ENCODE measurements at regions not wholly inside any gene's neighbourhood (a gene's known extent, or its start where the extent isn't known, plus 50 kb on each side); places are given as distances from the start of the nearest gene placed in this dataset.

DNA sequence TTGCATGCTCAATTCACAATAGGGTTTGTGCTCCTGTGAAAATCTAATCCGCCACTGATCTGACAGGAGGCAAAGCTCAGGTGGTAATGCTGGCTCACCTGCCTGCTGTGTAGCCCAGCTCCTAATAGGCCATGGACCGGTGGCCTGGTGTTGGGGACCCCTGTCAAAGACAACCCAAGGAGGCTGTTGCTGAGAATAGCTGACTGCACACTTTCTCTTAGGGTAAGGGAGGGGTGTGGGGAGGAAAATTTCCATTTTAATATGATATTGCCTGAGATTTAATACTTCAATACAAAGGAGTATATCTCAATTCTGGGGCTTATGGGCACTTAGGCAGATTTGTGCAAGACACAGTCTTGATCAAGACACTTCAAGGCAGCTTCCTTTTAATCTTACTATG lies 105.8 kb downstream of the ALDH8A1 start:
- H3K4me2 ChIP-seq (ENCODE audit: insufficient read depth in 1 of 2, low read depth in 2 of 2, low read length in 2 of 2): no peak overlapping the region
- no peak overlapping the region for H3K4ac ChIP-seq (replicated peaks; ENCODE audit: insufficient read length, low read depth, low read length)
- no peak overlapping the region for H2BK15ac ChIP-seq (ENCODE audit: low read length)
- no peak overlapping the region for H2AFZ ChIP-seq (ENCODE audit: low read length)
- H3K18ac ChIP-seq (ENCODE audit: extremely low read depth, low read length): no peak overlapping the region
- H3K4me1 ChIP-seq (replicated peaks in 1 of 4; ENCODE audit: control insufficient read depth in 3 of 4, insufficient read depth in 4 of 4, low read length in 3 of 4): no peaks in the 10 kb centered on the region
- H3K56ac ChIP-seq (replicated peaks; ENCODE audit: insufficient read length, low read depth, low read length): no peak overlapping the region
- no peaks in the 10 kb centered on the region for H3K79me1 ChIP-seq (ENCODE audit: low read depth, low read length)
- H3K9me3 ChIP-seq (ENCODE audit: insufficient read depth in 2 of 2, low read depth in 1 of 2, low read length in 1 of 2): no peaks in the 10 kb centered on the region
- H2BK120ac ChIP-seq (replicated peaks; ENCODE audit: low read depth, low read length): no peak overlapping the region
- H4K5ac ChIP-seq (ENCODE audit: insufficient read length, low read depth, low read length): no peak overlapping the region
- CTCF ChIA-PET (ENCODE audit: partially characterized antibody): interaction anchor here (1.0 kb wide), 1 partner anchor 103 kb away, joined by 3 read pairs; no protein-coding TSS in a partner anchor
- H2BK5ac ChIP-seq (ENCODE audit: low read depth, low read length): no peak overlapping the region
- 0 out of 7 replicates have a peak, but pooled peaks cover 0 to 2% (median 0%) of the 10 kb centered on the region in 4 experiments for H3K27me3 ChIP-seq (replicated peaks in 1 of 4; ENCODE audit: control insufficient read depth in 3 of 4, extremely low read depth in 1 of 4, insufficient read depth in 3 of 4, low read length in 3 of 4)
- H2BK20ac ChIP-seq (ENCODE audit: low read length): no peak overlapping the region
- H3K14ac ChIP-seq (ENCODE audit: insufficient read length): no peak overlapping the region
- no peak overlapping the region for H4K91ac ChIP-seq (replicated peaks; ENCODE audit: insufficient read length, low read length)
- H3K36me3 ChIP-seq (ENCODE audit: control insufficient read depth in 2 of 4, insufficient read depth in 4 of 4, low read length in 3 of 4): no peaks in the 10 kb centered on the region
- H2BK12ac ChIP-seq (ENCODE audit: low read depth, low read length): no peak overlapping the region
- DNase-seq (ENCODE audit: low read depth in 1 of 2, low spot score in 2 of 2): no peak
- whole genome bisulfite sequencing, 2 experiments (ENCODE audit: extremely low coverage in 1 of 2, insufficient coverage in 1 of 2, insufficient read length in 1 of 2, insufficient replicate concordance in 2 of 2, low coverage in 1 of 2, low lambda C conversion rate in 2 of 2, missing lambda C conversion rate in 1 of 2): 92% methylated on average over 2 of the region's 2 CpGs; no CpG with 5 or more reads in 1 of the 2 experiments
- POLR2A ChIA-PET (ENCODE audit: partially characterized antibody): no interaction called here
- no peak overlapping the region for H3K27ac ChIP-seq (ENCODE audit: low read depth, low read length)
- H3K23ac ChIP-seq (ENCODE audit: insufficient read length): no peak overlapping the region
- H2AK5ac ChIP-seq (ENCODE audit: low read depth, low read length): no peak overlapping the region
- H3K4me3 ChIP-seq (ENCODE audit: extremely low read depth in 1 of 4, insufficient read depth in 2 of 4, low read depth in 3 of 4, low read length in 4 of 4): no peak overlapping the region
- FAIRE-seq: no peak
- H3K23me2 ChIP-seq (ENCODE audit: low read depth, low read length): no peaks in the 10 kb centered on the region
- no peaks in the 10 kb centered on the region for H4K20me1 ChIP-seq (replicated peaks in 1 of 2; ENCODE audit: control insufficient read depth in 1 of 2, insufficient read depth in 2 of 2, low read length in 2 of 2)
- no peaks in the 10 kb centered on the region for H3K79me2 ChIP-seq (ENCODE audit: control insufficient read depth in 1 of 2, insufficient read depth in 2 of 2, low read length in 2 of 2)
- no peak overlapping the region for H4K8ac ChIP-seq (ENCODE audit: extremely low read depth, insufficient read depth, low read length)
- no peak overlapping the region for H3K9ac ChIP-seq (replicated peaks in 1 of 4; ENCODE audit: extremely low read depth in 1 of 4, low read depth in 3 of 4, low read length in 3 of 4)
- TF ChIP-seq MAFK (IDR thresholded peaks at IDR 0.05; ENCODE audit: low read depth, low read length) (no peak), RBBP5 (IDR thresholded peaks at IDR 0.05; ENCODE audit: borderline replicate concordance, low read depth, low read length) (no peak), KDM4A (IDR thresholded peaks at IDR 0.05; ENCODE audit: low read depth, low read length, severe bottlenecking) (no peak), KDM5A (IDR thresholded peaks at IDR 0.05; ENCODE audit: low read length) (no peak), BCL11A (IDR thresholded peaks at IDR 0.05; ENCODE audit: low read depth in 2 of 2, low read length in 2 of 2) (no peak), GABPA (IDR thresholded peaks at IDR 0.05; ENCODE audit: borderline replicate concordance, insufficient read depth, low read length) (no peak), POLR2AphosphoS5 (IDR thresholded peaks at IDR 0.05; ENCODE audit: low read depth, low read length) (no peak), HDAC2 (IDR thresholded peaks at IDR 0.05; ENCODE audit: borderline replicate concordance in 1 of 2, low read depth in 2 of 2, low read length in 2 of 2) (no peak), POU5F1 (IDR thresholded peaks at IDR 0.05; ENCODE audit: low read depth, low read length) (no peak), TAF1 (IDR thresholded peaks at IDR 0.05; ENCODE audit: low read depth, low read length) (no peak), RAD21 (IDR thresholded peaks at IDR 0.05 in 1 of 2, conservative IDR thresholded peaks at IDR 0.05 in 1 of 2; ENCODE audit: low read depth in 2 of 2, low read length in 2 of 2) (no peak), ASH2L (IDR thresholded peaks at IDR 0.05; ENCODE audit: low read length) (no peak), CHD1 (IDR thresholded peaks at IDR 0.05; ENCODE audit: low read depth, low read length) (no peak), SP1 (IDR thresholded peaks at IDR 0.05; ENCODE audit: low read depth, low read length) (no peak), ZNF274 (IDR thresholded peaks at IDR 0.05; ENCODE audit: borderline replicate concordance, extremely low read depth, low read length) (no peak), TEAD4 (IDR thresholded peaks at IDR 0.05; ENCODE audit: low read depth, low read length) (no peak)
